Raji (cell line): ENCODE measurements at regions not wholly inside any gene's neighbourhood (a gene's known extent, or its start where the extent isn't known, plus 50 kb on each side); places are given as distances from the start of the nearest gene placed in this dataset.

Source experiments
- POLR2A ChIP-seq: IDR thresholded peaks from 2 replicates; pipeline ENCODE4 v1.6.1; 2011; ENCODE audit warnings: low read depth, low read length, control low read depth; ENCODE audit not compliant: insufficient read depth

GRCh38 chr6:144712541-144712940, 427.4 kb downstream of the UTRN start:
- TF ChIP-seq POLR2A = no peak

GRCh38 chr6:144714021-144714712, 429.0 kb downstream of the UTRN start:
- no peak for TF ChIP-seq POLR2A

GRCh38 chr6:144715344-144715743, 430.2 kb downstream of the UTRN start:
- no peak for TF ChIP-seq POLR2A

GRCh38 chr6:144718431-144718830, 433.3 kb downstream of the UTRN start:
- TF ChIP-seq POLR2A = no peak

GRCh38 chr6:144721232-144721631, 436.1 kb downstream of the UTRN start:
- TF ChIP-seq POLR2A = no peak

GRCh38 chr6:144722154-144722737, 437.1 kb downstream of the UTRN start:
- no peak for TF ChIP-seq POLR2A

DNA sequence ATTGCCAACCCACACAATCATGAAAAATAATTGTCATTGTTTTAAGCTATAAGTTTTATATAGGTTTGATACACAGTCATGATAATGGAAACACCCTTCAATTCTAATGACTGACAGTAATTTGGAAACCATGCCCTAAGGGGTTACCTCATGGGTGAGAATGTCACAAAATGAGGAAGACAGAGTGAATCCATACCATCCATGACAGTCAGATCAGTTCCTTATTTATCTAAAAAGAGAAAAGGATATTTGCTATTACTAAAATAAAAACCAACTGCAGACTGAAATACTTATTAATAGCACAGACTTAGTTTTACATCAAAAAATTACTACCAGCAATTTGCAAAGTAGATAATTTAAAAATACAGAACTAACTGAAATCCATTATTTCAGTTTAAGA, 437.8 kb downstream of the UTRN start:
- TF ChIP-seq POLR2A = no peak

DNA sequence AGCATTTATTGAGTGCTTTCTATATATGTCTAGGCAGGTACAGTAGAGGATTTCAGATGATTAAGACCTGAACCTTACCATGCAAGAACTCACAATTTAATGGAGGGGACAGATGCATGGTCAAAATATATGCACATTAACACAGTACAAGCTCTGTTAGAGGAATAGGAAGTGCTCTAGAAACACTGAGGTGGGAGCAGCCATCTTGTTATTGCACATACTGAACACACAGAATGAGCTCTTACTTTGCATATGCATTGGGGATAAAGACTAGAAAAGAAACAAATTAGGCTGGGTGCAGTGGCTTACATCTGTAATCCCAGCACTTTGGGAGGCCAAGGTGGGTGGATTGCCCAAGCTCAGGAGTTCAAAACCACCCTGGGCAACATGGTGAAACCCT, 438.3 kb downstream of the UTRN start:
- TF ChIP-seq POLR2A = no peak

DNA sequence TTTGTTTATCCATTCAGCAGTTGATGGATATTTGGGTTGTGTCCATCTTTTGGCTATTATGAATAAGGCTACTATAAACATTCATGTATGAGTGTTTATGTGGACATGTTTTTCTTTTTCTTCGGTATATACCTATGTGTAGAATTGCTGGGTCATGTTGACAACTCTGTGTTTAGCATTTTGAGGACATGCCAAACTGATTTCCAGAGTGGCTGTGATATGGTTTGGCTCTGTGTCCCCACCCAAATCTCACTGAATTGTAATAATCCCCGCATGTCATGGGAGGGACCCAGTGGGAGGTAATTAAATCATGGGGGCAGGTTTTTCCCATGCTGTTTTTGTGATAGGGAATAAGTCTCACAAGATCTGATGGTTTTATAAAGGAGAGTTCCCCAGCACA, 439.7 kb downstream of the UTRN start:
- no peak for TF ChIP-seq POLR2A

- TF ChIP-seq POLR2A = no peak
Observed at GRCh38 chr6:144725736-144726522, 440.8 kb downstream of the UTRN start.

- no peak for TF ChIP-seq POLR2A
Observed at GRCh38 chr6:144728804-144729203, 443.7 kb downstream of the UTRN start.

GRCh38 chr6:144729502-144729901, 444.4 kb downstream of the UTRN start:
- TF ChIP-seq POLR2A = no peak

GRCh38 chr6:144730088-144730645, 445.0 kb downstream of the UTRN start:
- no peak for TF ChIP-seq POLR2A

GRCh38 chr6:144731229-144731628, 446.1 kb downstream of the UTRN start:
- no peak for TF ChIP-seq POLR2A

DNA sequence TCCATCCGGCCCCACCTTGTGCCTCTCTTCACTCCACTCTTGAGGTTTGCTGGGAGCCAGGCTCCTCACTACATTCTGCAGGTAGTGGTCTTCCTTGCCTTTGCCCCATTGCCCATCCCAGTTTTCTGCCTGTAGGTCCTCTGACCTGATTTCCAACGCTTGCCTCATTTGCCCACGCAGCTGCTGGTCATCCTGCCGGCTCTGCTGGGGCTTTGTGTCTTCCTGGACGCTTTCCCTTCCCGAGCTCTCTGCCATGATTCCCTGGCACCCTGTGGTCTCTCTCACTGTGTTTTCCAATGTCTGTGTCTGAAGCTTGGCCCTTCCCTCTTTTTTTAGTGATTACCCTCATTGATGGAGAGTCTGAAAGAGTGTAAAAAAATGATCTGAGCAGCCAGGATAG, 451.6 kb downstream of the UTRN start:
- no peak for TF ChIP-seq POLR2A

- TF ChIP-seq POLR2A = no peak
Observed at GRCh38 chr6:144737998-144738397, 452.9 kb downstream of the UTRN start.
